ENCODE measurements at regions not wholly inside any gene's neighbourhood (a gene's known extent, or its start where the extent isn't known, plus 50 kb on each side); places are given as distances from the start of the nearest gene placed in this dataset.

DNA sequence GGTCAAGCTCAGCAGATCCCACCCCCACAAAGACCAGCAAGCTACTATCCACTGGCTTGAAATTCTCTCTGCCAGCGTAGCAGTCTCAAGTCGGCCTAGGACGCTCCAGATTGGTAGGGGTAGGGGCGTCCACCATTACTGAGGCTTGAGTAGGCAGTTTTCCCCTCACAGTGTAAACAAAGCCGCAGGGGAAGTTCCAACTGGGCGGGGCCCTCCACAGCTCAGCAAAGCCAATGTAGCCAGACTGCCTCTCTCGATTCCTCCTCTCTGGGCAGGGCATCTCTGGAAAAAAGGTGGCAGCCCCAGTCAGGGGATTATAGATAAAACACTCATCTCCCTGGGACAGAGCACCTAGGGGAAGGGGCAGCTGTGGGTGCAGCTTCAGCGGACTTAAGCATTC lies 1064.9 kb upstream of the TENM4 start:
- no peak for TF ChIP-seq CTCF (IDR thresholded peaks at IDR 0.05; ENCODE audit: control extremely low read depth, extremely low read depth, low read depth, missing control alignments)
- POLR2A ChIA-PET, result no interaction called here
- CTCF ChIA-PET, result no interaction called here
- no peak for DNase-seq (ENCODE audit: extremely low spot score)

GRCh38 chr11:80503990-80504389 lies 1063.2 kb upstream of the TENM4 start:
- no peak for DNase-seq (ENCODE audit: extremely low spot score)
- ChIA-PET POLR2A (no interaction called here), CTCF (no interaction called here)
- TF ChIP-seq CTCF (IDR thresholded peaks at IDR 0.05; ENCODE audit: control extremely low read depth, extremely low read depth, low read depth, missing control alignments), result no peak

DNA sequence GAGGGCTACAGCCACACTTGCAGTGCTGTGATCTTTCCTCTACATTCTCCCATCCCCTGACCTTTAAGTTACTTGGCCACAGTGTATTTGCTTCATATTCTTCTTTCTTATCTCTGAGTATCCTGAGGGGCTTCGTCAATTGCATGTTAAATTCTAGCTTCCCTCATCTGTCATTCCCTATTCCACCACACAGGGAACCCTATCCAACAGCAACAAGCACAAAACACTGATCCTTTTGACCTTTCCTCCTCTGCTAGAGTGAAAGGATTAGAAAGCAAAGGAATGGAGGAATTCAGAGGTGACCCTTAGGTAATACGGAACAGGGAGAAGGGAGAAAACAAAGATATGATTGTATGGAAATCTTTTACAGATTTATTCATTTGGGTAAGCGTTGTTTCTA lies 1061.7 kb upstream of the TENM4 start:
- DNase-seq (ENCODE audit: extremely low spot score), result no peak
- ChIA-PET CTCF (no interaction called here), POLR2A (no interaction called here)
- TF ChIP-seq CTCF (IDR thresholded peaks at IDR 0.05; ENCODE audit: control extremely low read depth, extremely low read depth, low read depth, missing control alignments), result no peak

DNA sequence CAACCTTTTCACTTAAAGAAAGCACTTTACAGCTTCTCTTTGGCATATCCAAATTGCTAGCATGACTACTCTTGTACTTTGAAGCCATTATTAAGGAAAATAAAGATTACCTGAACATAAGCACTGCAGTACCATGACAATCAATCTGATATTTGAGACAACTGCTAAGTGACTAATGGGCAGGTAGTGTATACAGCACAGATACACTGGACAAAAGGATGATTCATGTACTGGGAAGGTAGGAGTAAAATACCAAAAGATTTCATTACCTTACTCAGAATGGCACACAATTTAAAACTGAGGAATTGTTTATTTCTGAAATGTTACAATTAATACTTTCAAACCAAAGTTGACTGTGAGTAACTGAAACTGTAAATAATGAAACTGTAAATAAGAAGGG lies 1054.3 kb upstream of the TENM4 start:
- CTCF ChIA-PET, result no interaction called here
- POLR2A ChIA-PET, result no interaction called here
- no peak for DNase-seq (ENCODE audit: extremely low spot score)
- TF ChIP-seq CTCF (IDR thresholded peaks at IDR 0.05; ENCODE audit: control extremely low read depth, extremely low read depth, low read depth, missing control alignments), result no peak

DNA sequence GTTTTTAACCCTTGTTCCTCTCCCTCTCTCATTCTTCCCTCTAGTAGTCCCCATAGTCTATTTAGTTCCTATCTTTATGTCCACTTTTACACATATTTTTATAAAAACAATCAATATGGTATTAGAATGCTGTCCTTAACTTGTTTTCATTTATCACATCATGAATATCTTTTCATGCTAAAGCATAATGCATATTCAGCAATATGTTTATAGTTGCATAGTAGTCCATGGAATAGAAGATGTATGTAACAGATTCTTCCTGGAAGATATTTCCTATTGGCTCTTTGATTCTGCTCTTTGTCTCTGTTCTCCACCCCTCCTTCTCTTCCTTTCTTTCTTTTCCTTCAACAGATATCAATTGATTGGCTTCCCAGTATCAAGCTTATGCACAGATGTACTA lies 1047.1 kb upstream of the TENM4 start:
- POLR2A ChIA-PET, result no interaction called here

DNA sequence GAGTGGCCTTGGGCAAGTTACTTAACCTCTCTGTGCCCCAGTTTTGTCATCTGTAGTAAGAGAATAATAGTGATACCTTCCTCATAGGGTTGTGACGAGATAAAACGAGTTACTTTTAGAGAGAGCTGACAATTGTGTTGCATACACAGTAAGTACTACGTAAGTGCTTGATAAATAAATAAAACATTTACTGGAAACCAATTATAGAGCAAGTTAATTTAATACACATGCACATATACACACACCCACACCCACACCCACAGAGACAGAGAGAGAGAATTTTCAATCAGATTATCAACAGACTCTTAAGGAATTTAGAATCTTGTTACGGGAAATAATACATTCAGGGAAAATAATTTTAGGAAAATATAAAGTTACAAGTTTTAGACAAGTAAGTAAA lies 1045.8 kb upstream of the TENM4 start:
- no peak for DNase-seq (ENCODE audit: extremely low spot score)
- POLR2A ChIA-PET, result no interaction called here
- TF ChIP-seq CTCF (IDR thresholded peaks at IDR 0.05; ENCODE audit: control extremely low read depth, extremely low read depth, low read depth, missing control alignments), result no peak
- CTCF ChIA-PET, result interaction anchor here (1.0 kb wide), 1 partner anchor 38 kb away, joined by 3 read pairs; no protein-coding TSS in a partner anchor

More for the DNA sequence above, 1047.1 kb upstream of the TENM4 start:
- no peak for TF ChIP-seq CTCF (IDR thresholded peaks at IDR 0.05; ENCODE audit: control extremely low read depth, extremely low read depth, low read depth, missing control alignments)
- DNase-seq (ENCODE audit: extremely low spot score), result no peak
- CTCF ChIA-PET, result interaction anchor here (1.0 kb wide), 1 partner anchor 9 kb away, joined by 3 read pairs; no protein-coding TSS in a partner anchor

GRCh38 chr11:80477178-80477577 lies 1036.3 kb upstream of the TENM4 start:
- POLR2A ChIA-PET, result no interaction called here

More at GRCh38 chr11:80477178-80477577, 1036.3 kb upstream of the TENM4 start:
- no peak for DNase-seq (ENCODE audit: extremely low spot score)
- TF ChIP-seq CTCF (IDR thresholded peaks at IDR 0.05; ENCODE audit: control extremely low read depth, extremely low read depth, low read depth, missing control alignments), result no peak
- CTCF ChIA-PET, result no interaction called here
